ENCODE measurements at regions not wholly inside any gene's neighbourhood (a gene's known extent, or its start where the extent isn't known, plus 50 kb on each side); places are given as distances from the start of the nearest gene placed in this dataset.

GRCh38 chr15:37789397-37789786, 145.0 kb upstream of the TMCO5A start:
- no peaks in the 10 kb centered on the region for H3K9me3 Mint-ChIP-seq (ENCODE audit: unreplicated experiment)
- CTCF ChIA-PET: no interaction called here
- TF ChIP-seq CTCF (IDR thresholded peaks at IDR 0.05; ENCODE audit: unreplicated experiment): no peak
- H3K27ac Mint-ChIP-seq (ENCODE audit: low read depth, unreplicated experiment): no peak overlapping the region
- H3K36me3 Mint-ChIP-seq (ENCODE audit: insufficient read depth, unreplicated experiment): no peaks in the 10 kb centered on the region
- no peaks in the 10 kb centered on the region for H3K27me3 Mint-ChIP-seq (ENCODE audit: insufficient read depth, unreplicated experiment)
- POLR2A ChIA-PET: no interaction called here
- intact Hi-C loops (cut with micrococcal nuclease): no loop called here
- no peak overlapping the region for H3K4me3 Mint-ChIP-seq (ENCODE audit: unreplicated experiment)
- DNase-seq (ENCODE audit: unreplicated experiment): no peak
- BruUV-seq (replicated peaks): no TSS peak
- H3K4me1 Mint-ChIP-seq (ENCODE audit: insufficient read depth, unreplicated experiment): peaks cover 6% of the 10 kb centered on the region

- BruUV-seq (replicated peaks): no TSS peak
- intact Hi-C loops (cut with micrococcal nuclease): no loop called here
- Mint-ChIP-seq H3K27ac (ENCODE audit: low read depth, unreplicated experiment) (no peak overlapping the region), H3K36me3 (ENCODE audit: insufficient read depth, unreplicated experiment) (no peaks in the 10 kb centered on the region), H3K27me3 (ENCODE audit: insufficient read depth, unreplicated experiment) (no peaks in the 10 kb centered on the region), H3K9me3 (ENCODE audit: unreplicated experiment) (no peaks in the 10 kb centered on the region), H3K4me3 (ENCODE audit: unreplicated experiment) (no peak overlapping the region), H3K4me1 (ENCODE audit: insufficient read depth, unreplicated experiment) (peaks cover 6% of the 10 kb centered on the region)
- ChIA-PET CTCF (no interaction called here), POLR2A (no interaction called here)
- peak; percentile 29 for DNase-seq (ENCODE audit: unreplicated experiment)
- TF ChIP-seq CTCF (IDR thresholded peaks at IDR 0.05; ENCODE audit: unreplicated experiment): no peak
Measured at GRCh38 chr15:37789881-37790280, 144.6 kb upstream of the TMCO5A start.

DNA sequence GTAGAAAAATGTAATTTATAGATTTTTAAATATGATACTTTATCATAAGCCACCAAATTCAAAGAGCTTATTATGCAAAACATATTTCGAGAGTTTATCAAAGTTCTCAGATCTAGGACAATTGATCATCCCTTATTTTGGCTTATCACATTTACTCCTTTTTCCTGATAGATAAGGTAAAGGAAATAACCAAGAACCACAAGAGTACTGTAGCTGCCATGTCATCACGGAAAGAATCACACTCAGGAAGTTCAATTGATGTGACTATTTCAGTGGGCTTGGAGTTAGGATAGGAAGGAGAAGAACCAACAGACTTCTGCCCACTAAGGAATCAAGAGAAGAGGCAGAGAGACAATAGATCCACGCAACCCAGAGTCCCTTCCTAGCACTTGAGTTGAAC, 142.7 kb upstream of the TMCO5A start:
- Mint-ChIP-seq H3K27ac (ENCODE audit: low read depth, unreplicated experiment) (no peak overlapping the region), H3K4me3 (ENCODE audit: unreplicated experiment) (no peak overlapping the region), H3K4me1 (ENCODE audit: insufficient read depth, unreplicated experiment) (peaks cover 6% of the 10 kb centered on the region), H3K27me3 (ENCODE audit: insufficient read depth, unreplicated experiment) (peaks cover 9% of the 10 kb centered on the region), H3K36me3 (ENCODE audit: insufficient read depth, unreplicated experiment) (no peaks in the 10 kb centered on the region), H3K9me3 (ENCODE audit: unreplicated experiment) (no peaks in the 10 kb centered on the region)
- ChIA-PET CTCF (interaction anchor here (0.6 kb wide), 1 partner anchor 1393 kb away, joined by 4 read pairs; no protein-coding TSS in a partner anchor), POLR2A (no interaction called here)
- intact Hi-C loops (cut with micrococcal nuclease): no loop called here
- DNase-seq (ENCODE audit: unreplicated experiment): no peak
- no TSS peak for BruUV-seq (replicated peaks)
- TF ChIP-seq CTCF (IDR thresholded peaks at IDR 0.05; ENCODE audit: unreplicated experiment): no peak

DNA sequence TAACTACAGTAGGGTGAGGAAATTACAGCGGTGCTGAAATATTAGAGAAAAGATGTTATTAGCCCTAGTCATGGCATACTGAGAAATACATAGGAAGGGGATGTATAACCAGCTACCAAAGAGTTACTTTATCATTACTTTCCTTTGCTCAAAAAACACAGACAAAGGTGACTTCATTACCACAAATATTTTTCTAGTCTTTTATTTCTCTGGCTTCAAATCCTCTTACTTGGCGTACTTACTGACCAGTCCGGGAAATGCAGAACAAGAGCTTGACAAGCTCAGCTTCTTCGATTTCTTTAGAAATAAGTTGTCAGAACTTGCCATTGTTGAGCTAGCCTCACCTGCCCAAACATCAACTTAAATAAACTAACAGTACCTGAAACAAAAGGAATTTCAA, 142.1 kb upstream of the TMCO5A start:
- H3K4me1 Mint-ChIP-seq (ENCODE audit: insufficient read depth, unreplicated experiment): peaks cover 6% of the 10 kb centered on the region
- TF ChIP-seq CTCF (IDR thresholded peaks at IDR 0.05; ENCODE audit: unreplicated experiment): no peak
- no peaks in the 10 kb centered on the region for H3K36me3 Mint-ChIP-seq (ENCODE audit: insufficient read depth, unreplicated experiment)
- CTCF ChIA-PET: no interaction called here
- no peak for DNase-seq (ENCODE audit: unreplicated experiment)
- intact Hi-C loops (cut with micrococcal nuclease): no loop called here
- H3K9me3 Mint-ChIP-seq (ENCODE audit: unreplicated experiment): no peaks in the 10 kb centered on the region
- H3K27ac Mint-ChIP-seq (ENCODE audit: low read depth, unreplicated experiment): no peak overlapping the region
- POLR2A ChIA-PET: no interaction called here
- BruUV-seq (replicated peaks): no TSS peak
- H3K4me3 Mint-ChIP-seq (ENCODE audit: unreplicated experiment): no peak overlapping the region
- peaks cover 9% of the 10 kb centered on the region for H3K27me3 Mint-ChIP-seq (ENCODE audit: insufficient read depth, unreplicated experiment)
